ENCODE measurements at regions not wholly inside any gene's neighbourhood (a gene's known extent, or its start where the extent isn't known, plus 50 kb on each side); places are given as distances from the start of the nearest gene placed in this dataset.

GRCh38 chr18:34626404-34627136, 83.5 kb upstream of the DTNA start:
- FAIRE-seq = no peak
- DNase-seq (ENCODE audit: extremely low spot score, insufficient read length, low read depth) = no peak

- no peak for FAIRE-seq
These were observed 82.8 kb upstream of the DTNA start for GRCh38 chr18:34627137-34627920.

GRCh38 chr18:34631093-34631966, 78.8 kb upstream of the DTNA start:
- DNase-seq (ENCODE audit: extremely low spot score, insufficient read length, low read depth) (no peak), FAIRE-seq (no peak)

More at GRCh38 chr18:34627137-34627920, 82.8 kb upstream of the DTNA start:
- DNase-seq (ENCODE audit: extremely low spot score, insufficient read length, low read depth) = no peak

GRCh38 chr18:34632321-34632720, 77.8 kb upstream of the DTNA start:
- DNase-seq (ENCODE audit: extremely low spot score, insufficient read length, low read depth) (no peak), FAIRE-seq (no peak)

GRCh38 chr18:34633368-34633767, 76.7 kb upstream of the DTNA start:
- no peak for FAIRE-seq

GRCh38 chr18:34637094-34637801, 72.8 kb upstream of the DTNA start:
- no peak for DNase-seq (ENCODE audit: extremely low spot score, insufficient read length, low read depth)
- FAIRE-seq = no peak

More at GRCh38 chr18:34633368-34633767, 76.7 kb upstream of the DTNA start:
- DNase-seq (ENCODE audit: extremely low spot score, insufficient read length, low read depth) = no peak

- DNase-seq (ENCODE audit: extremely low spot score, insufficient read length, low read depth) (no peak), FAIRE-seq (no peak)
These were observed 70.4 kb upstream of the DTNA start for GRCh38 chr18:34639687-34640086.

GRCh38 chr18:34640276-34640675, 69.8 kb upstream of the DTNA start:
- FAIRE-seq (no peak), DNase-seq (ENCODE audit: extremely low spot score, insufficient read length, low read depth) (no peak)

- DNase-seq (ENCODE audit: extremely low spot score, insufficient read length, low read depth) = no peak
- no peak for FAIRE-seq
These were observed 66.1 kb upstream of the DTNA start for GRCh38 chr18:34643989-34644388.

- no peak for FAIRE-seq
- no peak for DNase-seq (ENCODE audit: extremely low spot score, insufficient read length, low read depth)
These were observed 62.8 kb upstream of the DTNA start for GRCh38 chr18:34647251-34647650.

- no peak for FAIRE-seq
- DNase-seq (ENCODE audit: extremely low spot score, insufficient read length, low read depth) = no peak
These were observed 61.7 kb upstream of the DTNA start for GRCh38 chr18:34648269-34648985.

GRCh38 chr18:34649080-34649479, 61.0 kb upstream of the DTNA start:
- FAIRE-seq = no peak

GRCh38 chr18:34650121-34650545, 60.0 kb upstream of the DTNA start:
- FAIRE-seq (no peak), DNase-seq (ENCODE audit: extremely low spot score, insufficient read length, low read depth) (no peak)

More at GRCh38 chr18:34649080-34649479, 61.0 kb upstream of the DTNA start:
- DNase-seq (ENCODE audit: extremely low spot score, insufficient read length, low read depth) = no peak

GRCh38 chr18:34651586-34652369, 58.3 kb upstream of the DTNA start:
- DNase-seq (ENCODE audit: extremely low spot score, insufficient read length, low read depth) = no peak
- FAIRE-seq = no peak

- no peak for DNase-seq (ENCODE audit: extremely low spot score, insufficient read length, low read depth)
- no peak for FAIRE-seq
These were observed 55.0 kb upstream of the DTNA start for GRCh38 chr18:34655131-34655530.

- no peak for DNase-seq (ENCODE audit: extremely low spot score, insufficient read length, low read depth)
- no peak for FAIRE-seq
These were observed 52.1 kb upstream of the DTNA start for GRCh38 chr18:34657860-34658500.

GRCh38 chr18:34659579-34660517, 50.2 kb upstream of the DTNA start:
- no peak for FAIRE-seq
- no peak for DNase-seq (ENCODE audit: extremely low spot score, insufficient read length, low read depth)

Measured in GM18507 (cell line).